ENCODE measurements at regions not wholly inside any gene's neighbourhood (a gene's known extent, or its start where the extent isn't known, plus 50 kb on each side); places are given as distances from the start of the nearest gene placed in this dataset.
A peak's percentile ranks its signal among the peaks of the same experiment; 100 is the strongest.

- TF ChIP-seq CTCF (IDR thresholded peaks at IDR 0.05; ENCODE audit: borderline replicate concordance): no peak
- Histone ChIP-seq H3K4me3 (peak overlapping the region; percentile 24), H3K36me3 (no peaks in the 10 kb centered on the region), H3K9me3 (replicated peaks) (no peaks in the 10 kb centered on the region), H3K27ac (replicated peaks) (peak overlapping the region; percentile 90), H3K4me1 (peaks cover 34% of the 10 kb centered on the region), H3K27me3 (ENCODE audit: low read depth) (no peaks in the 10 kb centered on the region)
- intact Hi-C loops (cut with micrococcal nuclease): no loop called here
- DNase-seq: no peak
Observed at GRCh38 chr11:95337972-95338429, 107.0 kb upstream of the SESN3 start.

- no peaks in the 10 kb centered on the region for H3K36me3 ChIP-seq
- H3K27me3 ChIP-seq (ENCODE audit: low read depth): no peaks in the 10 kb centered on the region
- H3K4me1 ChIP-seq: peaks cover 34% of the 10 kb centered on the region
- peak; percentile 77 for DNase-seq
- H3K4me3 ChIP-seq: peak overlapping the region; percentile 24
- no peaks in the 10 kb centered on the region for H3K9me3 ChIP-seq (replicated peaks)
- H3K27ac ChIP-seq (replicated peaks): peak overlapping the region; percentile 90
- intact Hi-C loops (cut with micrococcal nuclease): no loop called here
- no peak for TF ChIP-seq CTCF (IDR thresholded peaks at IDR 0.05; ENCODE audit: borderline replicate concordance)
Observed at GRCh38 chr11:95337175-95337957, 106.4 kb upstream of the SESN3 start.

- no peaks in the 10 kb centered on the region for H3K27me3 ChIP-seq (ENCODE audit: low read depth)
- H3K4me1 ChIP-seq: peaks cover 34% of the 10 kb centered on the region
- H3K36me3 ChIP-seq: no peaks in the 10 kb centered on the region
- H3K4me3 ChIP-seq: no peak overlapping the region
- H3K9me3 ChIP-seq (replicated peaks): no peaks in the 10 kb centered on the region
- intact Hi-C loops (cut with micrococcal nuclease): no loop called here
- no peak for DNase-seq
- no peak overlapping the region for H3K27ac ChIP-seq (replicated peaks)
- TF ChIP-seq CTCF (IDR thresholded peaks at IDR 0.05; ENCODE audit: borderline replicate concordance): no peak
Observed at GRCh38 chr11:95335989-95336388, 105.0 kb upstream of the SESN3 start.

GRCh38 chr11:95331161-95331560 is 100.2 kb upstream of the SESN3 start:
- no peak for TF ChIP-seq CTCF (IDR thresholded peaks at IDR 0.05; ENCODE audit: borderline replicate concordance)
- Histone ChIP-seq H3K36me3 (no peaks in the 10 kb centered on the region), H3K27me3 (ENCODE audit: low read depth) (no peaks in the 10 kb centered on the region), H3K27ac (replicated peaks) (no peak overlapping the region), H3K9me3 (replicated peaks) (no peaks in the 10 kb centered on the region), H3K4me1 (no peaks in the 10 kb centered on the region), H3K4me3 (no peak overlapping the region)
- DNase-seq: no peak
- intact Hi-C loops (cut with micrococcal nuclease): no loop called here

- no peak for DNase-seq
- Histone ChIP-seq H3K4me1 (no peaks in the 10 kb centered on the region), H3K36me3 (no peaks in the 10 kb centered on the region), H3K4me3 (no peak overlapping the region), H3K27me3 (ENCODE audit: low read depth) (no peaks in the 10 kb centered on the region), H3K9me3 (replicated peaks) (no peaks in the 10 kb centered on the region), H3K27ac (replicated peaks) (no peak overlapping the region)
- intact Hi-C loops (cut with micrococcal nuclease): no loop called here
- no peak for TF ChIP-seq CTCF (IDR thresholded peaks at IDR 0.05; ENCODE audit: borderline replicate concordance)
Observed at GRCh38 chr11:95330302-95330701, 99.3 kb upstream of the SESN3 start.

Data from left ventricle myocardium inferior (tissue), 1 donor.